ENCODE measurements at regions not wholly inside any gene's neighbourhood (a gene's known extent, or its start where the extent isn't known, plus 50 kb on each side); places are given as distances from the start of the nearest gene placed in this dataset.

DNA sequence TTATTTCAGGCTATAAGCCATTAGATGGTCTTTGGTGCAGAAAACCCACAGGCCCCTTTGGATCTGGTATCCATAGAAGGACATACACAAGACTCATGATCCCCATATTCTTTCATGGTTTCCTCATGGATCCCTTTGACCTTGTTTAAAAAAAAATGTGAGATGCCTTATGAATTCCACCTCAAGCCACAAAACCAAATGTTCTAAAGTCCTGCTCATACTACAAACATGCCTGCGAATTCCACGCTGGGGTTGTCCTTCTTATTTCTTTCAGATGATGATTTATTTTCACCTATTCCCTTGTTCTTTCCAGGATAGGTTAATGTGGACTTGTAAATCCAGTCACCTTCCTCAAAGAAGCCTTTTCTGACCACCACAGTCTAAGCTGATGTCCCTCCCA lies 256.9 kb upstream of the DPYD start:
- no peak overlapping the region for H3K4me2 ChIP-seq
- TF ChIP-seq CTCF (conservative IDR thresholded peaks at IDR 0.05; ENCODE audit: low read depth, low read length): no peak
- no peak overlapping the region for H2AFZ ChIP-seq (ENCODE audit: low read depth)
- H3K36me3 ChIP-seq (ENCODE audit: insufficient read depth): no peaks in the 10 kb centered on the region
- no peak overlapping the region for H3K9ac ChIP-seq
- no peaks in the 10 kb centered on the region for H3K27me3 ChIP-seq (ENCODE audit: insufficient read depth, low read depth)
- H3K79me2 ChIP-seq (ENCODE audit: insufficient read depth, low read depth): no peaks in the 10 kb centered on the region
- H3K4me1 ChIP-seq (ENCODE audit: low read depth, poor library complexity, severe bottlenecking): no peaks in the 10 kb centered on the region
- H3K4me3 ChIP-seq (IDR thresholded peaks at IDR 0.05; ENCODE audit: insufficient read depth, low read depth, low read length): no peak overlapping the region
- no peaks in the 10 kb centered on the region for H4K20me1 ChIP-seq (ENCODE audit: insufficient read depth)
- H3K27ac ChIP-seq: no peak overlapping the region

DNA sequence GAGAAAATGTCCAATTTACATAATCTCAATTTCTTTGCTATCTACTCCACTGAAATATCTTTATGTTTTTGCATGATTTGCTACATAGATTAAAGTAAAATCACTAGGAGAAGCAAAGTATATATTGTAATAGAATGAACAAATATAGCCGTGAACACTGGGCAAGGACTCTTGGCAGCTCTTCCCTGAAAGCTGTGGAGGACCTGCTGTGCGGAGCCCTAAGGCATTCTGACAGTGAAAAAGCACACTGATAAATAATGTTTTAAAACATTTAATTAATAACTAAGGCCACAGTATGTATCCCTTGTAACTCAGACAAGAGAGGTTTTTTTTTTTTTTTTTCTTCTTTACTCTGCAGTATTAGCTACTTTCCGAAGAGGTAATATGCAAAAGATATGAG lies 256.1 kb upstream of the DPYD start:
- Histone ChIP-seq H2AFZ (ENCODE audit: low read depth) (no peak overlapping the region), H3K4me3 (IDR thresholded peaks at IDR 0.05; ENCODE audit: insufficient read depth, low read depth, low read length) (no peak overlapping the region), H3K27ac (no peak overlapping the region), H3K79me2 (ENCODE audit: insufficient read depth, low read depth) (no peaks in the 10 kb centered on the region), H3K9ac (no peak overlapping the region), H4K20me1 (ENCODE audit: insufficient read depth) (no peaks in the 10 kb centered on the region), H3K4me2 (no peak overlapping the region), H3K36me3 (ENCODE audit: insufficient read depth) (no peaks in the 10 kb centered on the region), H3K4me1 (ENCODE audit: low read depth, poor library complexity, severe bottlenecking) (no peaks in the 10 kb centered on the region), H3K27me3 (ENCODE audit: insufficient read depth, low read depth) (no peaks in the 10 kb centered on the region)
- TF ChIP-seq CTCF (conservative IDR thresholded peaks at IDR 0.05; ENCODE audit: low read depth, low read length): no peak

DNA sequence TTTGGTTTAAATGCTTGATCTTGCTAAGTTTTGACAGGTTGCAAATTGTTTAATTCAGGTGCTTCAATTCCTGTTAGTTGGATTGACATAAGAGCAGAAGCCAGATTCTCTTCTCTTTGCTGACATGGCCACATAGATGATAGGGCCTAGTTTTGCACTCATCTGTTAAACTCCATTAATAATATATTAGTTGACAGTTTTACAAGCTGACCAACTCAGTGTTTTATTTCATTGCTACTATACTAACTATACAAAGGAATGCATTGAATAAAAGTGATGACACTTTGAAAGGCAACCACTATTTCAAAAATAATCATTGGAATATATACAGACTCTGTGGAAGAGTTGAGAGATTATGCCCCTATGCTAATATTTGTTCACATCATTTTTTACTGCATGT lies 255.6 kb upstream of the DPYD start:
- no peak overlapping the region for H3K9ac ChIP-seq
- H2AFZ ChIP-seq (ENCODE audit: low read depth): no peak overlapping the region
- H3K4me1 ChIP-seq (ENCODE audit: low read depth, poor library complexity, severe bottlenecking): no peaks in the 10 kb centered on the region
- H3K27ac ChIP-seq: no peak overlapping the region
- TF ChIP-seq CTCF (conservative IDR thresholded peaks at IDR 0.05; ENCODE audit: low read depth, low read length): no peak
- no peak overlapping the region for H3K4me2 ChIP-seq
- no peaks in the 10 kb centered on the region for H3K27me3 ChIP-seq (ENCODE audit: insufficient read depth, low read depth)
- H3K4me3 ChIP-seq (IDR thresholded peaks at IDR 0.05; ENCODE audit: insufficient read depth, low read depth, low read length): no peak overlapping the region
- no peaks in the 10 kb centered on the region for H3K36me3 ChIP-seq (ENCODE audit: insufficient read depth)
- no peaks in the 10 kb centered on the region for H4K20me1 ChIP-seq (ENCODE audit: insufficient read depth)
- no peaks in the 10 kb centered on the region for H3K79me2 ChIP-seq (ENCODE audit: insufficient read depth, low read depth)

- no peak overlapping the region for H3K27ac ChIP-seq
- H3K79me2 ChIP-seq (ENCODE audit: insufficient read depth, low read depth): no peaks in the 10 kb centered on the region
- H3K4me1 ChIP-seq (ENCODE audit: low read depth, poor library complexity, severe bottlenecking): no peaks in the 10 kb centered on the region
- no peaks in the 10 kb centered on the region for H4K20me1 ChIP-seq (ENCODE audit: insufficient read depth)
- no peak overlapping the region for H3K4me2 ChIP-seq
- H3K9ac ChIP-seq: no peak overlapping the region
- H3K4me3 ChIP-seq (IDR thresholded peaks at IDR 0.05; ENCODE audit: insufficient read depth, low read depth, low read length): no peak overlapping the region
- no peaks in the 10 kb centered on the region for H3K36me3 ChIP-seq (ENCODE audit: insufficient read depth)
- no peak overlapping the region for H2AFZ ChIP-seq (ENCODE audit: low read depth)
- no peak for TF ChIP-seq CTCF (conservative IDR thresholded peaks at IDR 0.05; ENCODE audit: low read depth, low read length)
- no peaks in the 10 kb centered on the region for H3K27me3 ChIP-seq (ENCODE audit: insufficient read depth, low read depth)
Observed at GRCh38 chr1:98172578-98172977, 251.7 kb upstream of the DPYD start.

- Histone ChIP-seq H3K9ac (no peak overlapping the region), H3K4me2 (no peak overlapping the region), H3K4me1 (ENCODE audit: low read depth, poor library complexity, severe bottlenecking) (no peaks in the 10 kb centered on the region), H3K27ac (no peak overlapping the region), H3K4me3 (IDR thresholded peaks at IDR 0.05; ENCODE audit: insufficient read depth, low read depth, low read length) (no peak overlapping the region), H2AFZ (ENCODE audit: low read depth) (no peak overlapping the region), H3K36me3 (ENCODE audit: insufficient read depth) (no peaks in the 10 kb centered on the region), H4K20me1 (ENCODE audit: insufficient read depth) (no peaks in the 10 kb centered on the region), H3K79me2 (ENCODE audit: insufficient read depth, low read depth) (no peaks in the 10 kb centered on the region), H3K27me3 (ENCODE audit: insufficient read depth, low read depth) (no peaks in the 10 kb centered on the region)
- no peak for TF ChIP-seq CTCF (conservative IDR thresholded peaks at IDR 0.05; ENCODE audit: low read depth, low read length)
Observed at GRCh38 chr1:98172022-98172421, 251.2 kb upstream of the DPYD start.

Measured in KMS-11 (cell line).